GM18505 (cell line): ENCODE measurements at regions not wholly inside any gene's neighbourhood (a gene's known extent, or its start where the extent isn't known, plus 50 kb on each side); places are given as distances from the start of the nearest gene placed in this dataset.

Experiments
- ATAC-seq: cut with Tn5 transposase; IDR thresholded peaks from one replicate; pipeline ENCODE4 v1.9.1; 2021; ENCODE audit not compliant: unreplicated experiment
- POLR2A ChIP-seq: IDR thresholded peaks from 4 replicates; pipeline ENCODE4 v1.6.1; 2011; ENCODE audit warnings: borderline replicate concordance; ENCODE audit not compliant: insufficient read depth, insufficient read length; ENCODE audit errors: extremely low read depth

GRCh38 chr15:36370051-36370730, 209.2 kb upstream of the CDIN1 start:
- TF ChIP-seq POLR2A: no peak
- no peak for ATAC-seq

- TF ChIP-seq POLR2A: no peak
- no peak for ATAC-seq
These were observed 208.7 kb upstream of the CDIN1 start for GRCh38 chr15:36370731-36371112.

GRCh38 chr15:36371509-36371908, 207.9 kb upstream of the CDIN1 start:
- no peak for TF ChIP-seq POLR2A
- ATAC-seq: no peak

GRCh38 chr15:36372968-36373367, 206.5 kb upstream of the CDIN1 start:
- no peak for TF ChIP-seq POLR2A
- ATAC-seq: no peak

GRCh38 chr15:36373550-36373949, 205.9 kb upstream of the CDIN1 start:
- no peak for ATAC-seq
- no peak for TF ChIP-seq POLR2A

GRCh38 chr15:36389107-36389506, 190.3 kb upstream of the CDIN1 start:
- TF ChIP-seq POLR2A: no peak
- ATAC-seq: no peak

GRCh38 chr15:36390491-36390890, 188.9 kb upstream of the CDIN1 start:
- ATAC-seq: no peak
- no peak for TF ChIP-seq POLR2A

GRCh38 chr15:36392676-36393266, 186.7 kb upstream of the CDIN1 start:
- TF ChIP-seq POLR2A: no peak
- no peak for ATAC-seq

GRCh38 chr15:36398212-36398611, 181.2 kb upstream of the CDIN1 start:
- no peak for TF ChIP-seq POLR2A
- no peak for ATAC-seq

GRCh38 chr15:36399276-36399675, 180.2 kb upstream of the CDIN1 start:
- no peak for TF ChIP-seq POLR2A
- ATAC-seq: no peak

- no peak for TF ChIP-seq POLR2A
- no peak for ATAC-seq
These were observed 178.4 kb upstream of the CDIN1 start for GRCh38 chr15:36400936-36401585.

GRCh38 chr15:36401586-36401966, 177.8 kb upstream of the CDIN1 start:
- ATAC-seq: no peak
- TF ChIP-seq POLR2A: no peak

GRCh38 chr15:36403351-36403750, 176.1 kb upstream of the CDIN1 start:
- TF ChIP-seq POLR2A: no peak
- ATAC-seq: no peak

- no peak for TF ChIP-seq POLR2A
- ATAC-seq: no peak
These were observed 173.1 kb upstream of the CDIN1 start for GRCh38 chr15:36406366-36406765.
